RWPE2 (cell line): ENCODE measurements at regions not wholly inside any gene's neighbourhood (a gene's known extent, or its start where the extent isn't known, plus 50 kb on each side); places are given as distances from the start of the nearest gene placed in this dataset.

Source experiments
- ATAC-seq: fragments of 200-7000 bp; cut with Tn5 transposase; 3 replicates; pipeline ENCODE4 v1.9.1; 2021; ENCODE audit warnings: low read depth
- DNase-seq: peaks from one replicate; pipeline ENCODE4 v3.0.0-alpha.2; 2020; ENCODE audit warnings: low spot score
- H3K27ac ChIP-seq: fragments of 450-650 bp; 2 replicates; pipeline ENCODE4 v1.5.1; 2017; ENCODE audit warnings: mild to moderate bottlenecking; ENCODE audit not compliant: poor library complexity, severe bottlenecking
- H3K27me3 ChIP-seq: fragments of 250-450 bp; sonication (Bioruptor Pico); 2 replicates; pipeline ENCODE4 v1.5.1; 2021; ENCODE audit warnings: mild to moderate bottlenecking, moderate library complexity; ENCODE audit not compliant: insufficient read depth, poor library complexity, severe bottlenecking
- H3K36me3 ChIP-seq: fragments of 250-450 bp; sonication (Bioruptor Pico); 2 replicates; pipeline ENCODE4 v1.5.1; 2020; ENCODE audit warnings: low read depth, mild to moderate bottlenecking, moderate library complexity
- H3K4me1 ChIP-seq: fragments of 250-450 bp; sonication (Bioruptor Pico); 2 replicates; pipeline ENCODE4 v1.5.1; 2021; ENCODE audit warnings: mild to moderate bottlenecking, moderate library complexity; ENCODE audit not compliant: insufficient read depth, poor library complexity, severe bottlenecking
- H3K4me3 ChIP-seq: fragments of 250-450 bp; sonication (Bioruptor Pico); 2 replicates; pipeline ENCODE4 v1.5.1; 2021; ENCODE audit warnings: mild to moderate bottlenecking, moderate library complexity; ENCODE audit not compliant: severe bottlenecking
- H3K9me3 ChIP-seq: fragments of 250-450 bp; sonication (Bioruptor Pico); 2 replicates; pipeline ENCODE4 v1.5.1; 2021; ENCODE audit warnings: mild to moderate bottlenecking, moderate library complexity; ENCODE audit not compliant: severe bottlenecking
- CTCF ChIP-seq: fragments of 450-650 bp; IDR thresholded peaks from one replicate; pipeline ENCODE4 v1.5.1; 2017; ENCODE audit warnings: mild to moderate bottlenecking, moderate library complexity; ENCODE audit not compliant: poor library complexity, severe bottlenecking

- no peaks in the 10 kb centered on the region for H3K36me3 ChIP-seq
- no peaks in the 10 kb centered on the region for H3K27me3 ChIP-seq
- no peak for DNase-seq
- no peak overlapping the region for H3K27ac ChIP-seq
- H3K4me3 ChIP-seq: no peak overlapping the region
- no peaks in the 10 kb centered on the region for H3K4me1 ChIP-seq
- ATAC-seq: peak; percentile 27; the same call in 1 of the 3 replicates
- H3K9me3 ChIP-seq: no peaks in the 10 kb centered on the region
- TF ChIP-seq CTCF: no peak
Measured at GRCh38 chr2:240326246-240326645, 109.2 kb upstream of the GPC1 start.

- Histone ChIP-seq H3K27me3 (no peaks in the 10 kb centered on the region), H3K4me1 (no peaks in the 10 kb centered on the region), H3K4me3 (no peak overlapping the region), H3K36me3 (no peaks in the 10 kb centered on the region), H3K27ac (no peak overlapping the region), H3K9me3 (no peaks in the 10 kb centered on the region)
- DNase-seq: no peak
- no peak for ATAC-seq
- TF ChIP-seq CTCF: no peak
Measured at GRCh38 chr2:240326886-240327285, 108.6 kb upstream of the GPC1 start.

- DNase-seq (no peak), ATAC-seq (no peak)
- Histone ChIP-seq H3K9me3 (no peaks in the 10 kb centered on the region), H3K4me3 (no peak overlapping the region), H3K4me1 (no peaks in the 10 kb centered on the region), H3K36me3 (no peaks in the 10 kb centered on the region), H3K27ac (no peak overlapping the region), H3K27me3 (no peaks in the 10 kb centered on the region)
- no peak for TF ChIP-seq CTCF
Measured at GRCh38 chr2:240327566-240327965, 107.9 kb upstream of the GPC1 start.

- TF ChIP-seq CTCF: no peak
- Histone ChIP-seq H3K9me3 (no peaks in the 10 kb centered on the region), H3K4me1 (no peaks in the 10 kb centered on the region), H3K27me3 (no peaks in the 10 kb centered on the region), H3K36me3 (no peaks in the 10 kb centered on the region), H3K4me3 (no peak overlapping the region), H3K27ac (no peak overlapping the region)
- ATAC-seq (no peak), DNase-seq (no peak)
Measured at GRCh38 chr2:240328526-240328925, 106.9 kb upstream of the GPC1 start.

- no peaks in the 10 kb centered on the region for H3K27me3 ChIP-seq
- TF ChIP-seq CTCF: no peak
- no peak overlapping the region for H3K4me3 ChIP-seq
- H3K4me1 ChIP-seq: no peaks in the 10 kb centered on the region
- no peaks in the 10 kb centered on the region for H3K36me3 ChIP-seq
- H3K9me3 ChIP-seq: no peaks in the 10 kb centered on the region
- H3K27ac ChIP-seq: no peak overlapping the region
- ATAC-seq (no peak), DNase-seq (no peak)
Measured at GRCh38 chr2:240329116-240329665, 106.3 kb upstream of the GPC1 start.
